ENCODE measurements at regions not wholly inside any gene's neighbourhood (a gene's known extent, or its start where the extent isn't known, plus 50 kb on each side); places are given as distances from the start of the nearest gene placed in this dataset.

- H3K36me3 ChIP-seq (ENCODE audit: control insufficient read depth in 1 of 2, insufficient read depth in 2 of 2, low read length in 2 of 2) = no peaks in the 10 kb centered on the region
- ChIA-PET CTCF (no interaction called here), POLR2A (no interaction called here), RAD21 (ENCODE audit: low non-redundant PET in 1 of 2, low total read pairs in 2 of 2, uncharacterized antibody in 2 of 2, unreplicated experiment in 2 of 2) (no interaction called here)
- no peak overlapping the region for H2AFZ ChIP-seq (ENCODE audit: low read depth, low read length, poor library complexity, severe bottlenecking)
- H3K9ac ChIP-seq (ENCODE audit: low read length) = no peak overlapping the region
- H3K27me3 ChIP-seq (ENCODE audit: insufficient read depth, low read length) = peaks cover 33% of the 10 kb centered on the region; the same call in 1 of the 2 replicates
- TF ChIP-seq, protein P1, sequence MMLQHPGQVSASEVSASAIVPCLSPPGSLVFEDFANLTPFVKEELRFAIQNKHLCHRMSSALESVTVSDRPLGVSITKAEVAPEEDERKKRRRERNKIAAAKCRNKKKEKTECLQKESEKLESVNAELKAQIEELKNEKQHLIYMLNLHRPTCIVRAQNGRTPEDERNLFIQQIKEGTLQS (IDR thresholded peaks at IDR 0.05) = no peak
- no peak for TF ChIP-seq SIN3A (IDR thresholded peaks at IDR 0.05; ENCODE audit: low read depth)
- TF ChIP-seq POLR2A (IDR thresholded peaks at IDR 0.05; ENCODE audit: borderline replicate concordance, extremely low read depth, insufficient read depth, insufficient read length) = no peak
- no peak for TF ChIP-seq YY1 (IDR thresholded peaks at IDR 0.05; ENCODE audit: extremely low read depth, insufficient replicate concordance, low read depth, low read length)
- TF ChIP-seq SRF (IDR thresholded peaks at IDR 0.05; ENCODE audit: low read depth) = no peak
- no peak for TF ChIP-seq FOSL1 (IDR thresholded peaks at IDR 0.05; ENCODE audit: low read depth)
- no peak for TF ChIP-seq REST (IDR thresholded peaks at IDR 0.05; ENCODE audit: low read depth)
- no peak for TF ChIP-seq EZH2 (IDR thresholded peaks at IDR 0.05)
- TF ChIP-seq, protein P2, sequence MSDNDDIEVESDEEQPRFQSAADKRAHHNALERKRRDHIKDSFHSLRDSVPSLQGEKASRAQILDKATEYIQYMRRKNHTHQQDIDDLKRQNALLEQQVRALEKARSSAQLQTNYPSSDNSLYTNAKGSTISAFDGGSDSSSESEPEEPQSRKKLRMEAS (IDR thresholded peaks at IDR 0.05) = no peak
- no peak for TF ChIP-seq ZFX (IDR thresholded peaks at IDR 0.05)
- TF ChIP-seq ZBTB33 (IDR thresholded peaks at IDR 0.05; ENCODE audit: extremely low read depth, insufficient replicate concordance, low read length) = no peak
- no peak for TF ChIP-seq ZNF274 (IDR thresholded peaks at IDR 0.05; ENCODE audit: low read depth, low read length)
- TF ChIP-seq EZH2phosphoT487 (IDR thresholded peaks at IDR 0.05; ENCODE audit: borderline replicate concordance) = no peak
- TF ChIP-seq POLR2AphosphoS5 (IDR thresholded peaks at IDR 0.05; ENCODE audit: low read depth, low read length) = no peak
- no peak for TF ChIP-seq TCF7L2 (IDR thresholded peaks at IDR 0.05; ENCODE audit: borderline replicate concordance, extremely low read depth, insufficient read depth, insufficient read length)
- intact Hi-C loops (cut with micrococcal nuclease) = loop anchor here (5.0 kb wide), 1 partner anchor 37 kb away; no protein-coding TSS in a partner anchor
- no peaks in the 10 kb centered on the region for H3K4me1 ChIP-seq (ENCODE audit: control insufficient read depth in 1 of 2, insufficient read depth in 2 of 2, low read length in 2 of 2)
- no peaks in the 10 kb centered on the region for H3K9me2 ChIP-seq (ENCODE audit: insufficient read depth)
- ATAC-seq = no peak
- no peak overlapping the region for H3K27ac ChIP-seq (ENCODE audit: low read depth, low read length)
- BruUV-seq (replicated peaks) = no TSS peak
- no peak for DNase-seq (ENCODE audit: low read depth, low spot score)
- H3K4me3 ChIP-seq (replicated peaks in 1 of 2; ENCODE audit: low read depth in 1 of 2, low read length in 2 of 2) = no peak overlapping the region
- no peaks in the 10 kb centered on the region for H3K9me3 ChIP-seq (ENCODE audit: control insufficient read depth in 1 of 2, insufficient read depth in 1 of 2, low read depth in 1 of 2, low read length in 2 of 2)
- H4K20me1 ChIP-seq (ENCODE audit: insufficient read depth) = no peaks in the 10 kb centered on the region
- H3K79me2 ChIP-seq (ENCODE audit: insufficient read depth, low read length) = no peaks in the 10 kb centered on the region
- no peak overlapping the region for H3K4me2 ChIP-seq (ENCODE audit: low read length)
These were observed 164.4 kb upstream of the KLHL29 start for GRCh38 chr2:23220513-23221094.
